H1 (cell line): ENCODE measurements at regions not wholly inside any gene's neighbourhood (a gene's known extent, or its start where the extent isn't known, plus 50 kb on each side); places are given as distances from the start of the nearest gene placed in this dataset.

Experiments
- CTCF ChIA-PET: fragments of 300-600 bp; sonication (Branson Sonifier 250); formaldehyde crosslinking; loops from one replicate; lab custom pipeline; 2021; ENCODE audit not compliant: partially characterized antibody; lab: Charles Lee
- POLR2A ChIA-PET: fragments of 300-600 bp; sonication (Branson Sonifier 250); formaldehyde crosslinking; loops from one replicate; lab custom pipeline; 2021; ENCODE audit warnings: inconsistent platforms; ENCODE audit not compliant: partially characterized antibody; lab: Charles Lee
- DNase-seq, 2 experiments: peaks; one replicate each; pipeline versions ENCODE4 v3.0.0 to v3.0.0-alpha.2; 2010 to 2022; ENCODE audit warnings: low spot score in 2 of 2, low read depth in 1 of 2, mixed read lengths in 1 of 2
- FAIRE-seq: peaks from 2 replicates; lab custom pipeline; 2011; peaks lifted over from hg19 to GRCh38; lab: Jason Lieb, UNC
- H2AFZ ChIP-seq: 2 replicates; pipeline ENCODE4 v1.8.1; 2012; ENCODE audit warnings: low read length, inconsistent platforms
- H2AK5ac ChIP-seq: 2 replicates; pipeline ENCODE4 v1.6.1; 2013; ENCODE audit warnings: low read depth, low read length
- H2BK120ac ChIP-seq: replicated peaks from 2 replicates; pipeline ENCODE3; 2013; ENCODE audit warnings: low read depth, low read length, inconsistent platforms
- H2BK12ac ChIP-seq: 2 replicates; pipeline ENCODE4 v1.6.1; 2013; ENCODE audit warnings: low read depth, low read length
- H2BK15ac ChIP-seq: 2 replicates; pipeline ENCODE4 v1.6.1; 2013; ENCODE audit warnings: low read length
- H2BK20ac ChIP-seq: 2 replicates; pipeline ENCODE4 v1.6.1; 2013; ENCODE audit warnings: low read length
- H2BK5ac ChIP-seq: 2 replicates; pipeline ENCODE4 v1.6.1; 2013; ENCODE audit warnings: low read depth, low read length
- H3K14ac ChIP-seq: 2 replicates; pipeline ENCODE4 v1.6.1; 2013; ENCODE audit warnings: inconsistent platforms; ENCODE audit not compliant: insufficient read length
- H3K18ac ChIP-seq: 2 replicates; pipeline ENCODE4 v1.6.1; 2013; ENCODE audit warnings: low read length; ENCODE audit errors: extremely low read depth
- H3K23ac ChIP-seq: 2 replicates; pipeline ENCODE4 v1.6.1; 2013; ENCODE audit warnings: inconsistent platforms; ENCODE audit not compliant: insufficient read length
- H3K23me2 ChIP-seq: 2 replicates; pipeline ENCODE4 v1.6.1; 2013; ENCODE audit warnings: low read depth, low read length
- H3K27ac ChIP-seq: 2 replicates; pipeline ENCODE4 v1.6.1; 2011; ENCODE audit warnings: low read depth, low read length, inconsistent platforms
- H3K27me3 ChIP-seq, 4 experiments: replicated peaks in 1 of 4; 1 replicate in 1 of 4; 2 replicates in 3 of 4; pipeline versions ENCODE4 v1.6.1 to v1.8.1; 2011 to 2013; ENCODE audit warnings: low read length in 3 of 4, mild to moderate bottlenecking in 3 of 4, inconsistent platforms in 2 of 4, mixed read lengths in 2 of 4, moderate library complexity in 1 of 4; ENCODE audit not compliant: control insufficient read depth in 3 of 4, insufficient read depth in 3 of 4; ENCODE audit errors: extremely low read depth in 1 of 4
- H3K36me3 ChIP-seq, 4 experiments: 2 replicates each; pipeline versions ENCODE4 v1.6.1 to v1.8.1; 2011 to 2013; ENCODE audit warnings: mild to moderate bottlenecking in 4 of 4, low read length in 3 of 4, moderate library complexity in 2 of 4, control low read depth in 1 of 4, inconsistent platforms in 1 of 4; ENCODE audit not compliant: insufficient read depth in 4 of 4, control insufficient read depth in 2 of 4
- H3K4ac ChIP-seq: replicated peaks from 2 replicates; pipeline ENCODE3; 2013; ENCODE audit warnings: low read length, low read depth, mixed read lengths, inconsistent platforms; ENCODE audit not compliant: insufficient read length
- H3K4me1 ChIP-seq, 4 experiments: replicated peaks in 1 of 4; 1 replicate in 1 of 4; 2 replicates in 3 of 4; pipeline versions ENCODE4 v1.6.1 to v1.8.1; 2011 to 2013; ENCODE audit warnings: low read length in 3 of 4, inconsistent platforms in 2 of 4, mixed read lengths in 1 of 4; ENCODE audit not compliant: insufficient read depth in 4 of 4, control insufficient read depth in 3 of 4
- H3K4me2 ChIP-seq, 2 experiments: 2 replicates each; pipeline versions ENCODE4 v1.6.1 to v1.8.1; 2011 to 2013; ENCODE audit warnings: low read depth in 2 of 2, low read length in 2 of 2, control low read depth in 1 of 2, inconsistent platforms in 1 of 2, mild to moderate bottlenecking in 1 of 2; ENCODE audit not compliant: insufficient read depth in 1 of 2
- H3K4me3 ChIP-seq, 4 experiments: fragments of 200-600, 300-600 bp in 1 of 4; sonication (generic), shearing (Covaris generic), sonication (Bioruptor Twin) in 1 of 4; 2 replicates each; pipeline versions ENCODE4 v1.5.1 to v1.8.1; 2011 to 2016; ENCODE audit warnings: low read length in 4 of 4, low read depth in 3 of 4, control low read depth in 2 of 4, inconsistent platforms in 2 of 4, mild to moderate bottlenecking in 2 of 4, mixed read lengths in 1 of 4, moderate library complexity in 1 of 4; ENCODE audit not compliant: insufficient read depth in 2 of 4; ENCODE audit errors: extremely low read depth in 1 of 4
- H3K56ac ChIP-seq: replicated peaks from 2 replicates; pipeline ENCODE3; 2013; ENCODE audit warnings: low read depth, mild to moderate bottlenecking, mixed read lengths, low read length, inconsistent platforms; ENCODE audit not compliant: insufficient read length
- H3K79me1 ChIP-seq: 2 replicates; pipeline ENCODE4 v1.6.1; 2013; ENCODE audit warnings: low read depth, low read length, control low read depth
- H3K79me2 ChIP-seq, 2 experiments: 2 replicates each; pipeline versions ENCODE4 v1.6.1 to v1.8.1; 2012 to 2013; ENCODE audit warnings: low read length in 2 of 2, mild to moderate bottlenecking in 2 of 2, inconsistent platforms in 1 of 2; ENCODE audit not compliant: insufficient read depth in 2 of 2, control insufficient read depth in 1 of 2
- H3K9ac ChIP-seq, 4 experiments: replicated peaks in 1 of 4; 1 replicate in 1 of 4; 2 replicates in 3 of 4; pipeline versions ENCODE4 v1.6.1 to v1.8.1; 2011 to 2013; ENCODE audit warnings: low read depth in 3 of 4, low read length in 3 of 4, control low read depth in 2 of 4, mild to moderate bottlenecking in 2 of 4, moderate library complexity in 2 of 4, inconsistent platforms in 1 of 4; ENCODE audit errors: extremely low read depth in 1 of 4
- H3K9me3 ChIP-seq, 2 experiments: 2 replicates each; pipeline versions ENCODE4 v1.6.1 to v1.8.1; 2012 to 2013; ENCODE audit warnings: mild to moderate bottlenecking in 2 of 2, moderate library complexity in 2 of 2, control low read depth in 1 of 2, inconsistent platforms in 1 of 2, low read depth in 1 of 2, low read length in 1 of 2, mixed read lengths in 1 of 2; ENCODE audit not compliant: insufficient read depth in 2 of 2
- H4K20me1 ChIP-seq, 2 experiments: replicated peaks in 1 of 2; 2 replicates each; pipeline versions ENCODE3 to v1.8.1; 2011 to 2013; ENCODE audit warnings: inconsistent platforms in 2 of 2, low read length in 2 of 2, mild to moderate bottlenecking in 1 of 2; ENCODE audit not compliant: insufficient read depth in 2 of 2, control insufficient read depth in 1 of 2
- H4K5ac ChIP-seq: 2 replicates; pipeline ENCODE4 v1.6.1; 2013; ENCODE audit warnings: low read length, low read depth, mixed read lengths, inconsistent platforms; ENCODE audit not compliant: insufficient read length
- H4K8ac ChIP-seq: 2 replicates; pipeline ENCODE4 v1.8.0; 2013; ENCODE audit warnings: mild to moderate bottlenecking, moderate library complexity, low read length, inconsistent platforms; ENCODE audit not compliant: insufficient read depth; ENCODE audit errors: extremely low read depth
- H4K91ac ChIP-seq: replicated peaks from 2 replicates; pipeline ENCODE3; 2013; ENCODE audit warnings: low read length, mixed read lengths, inconsistent platforms; ENCODE audit not compliant: insufficient read length
- BACH1 ChIP-seq: IDR thresholded peaks from 2 replicates; pipeline ENCODE4 v1.6.1; 2012; ENCODE audit warnings: low read length, improper control_type of control experiment
- BRCA1 ChIP-seq: IDR thresholded peaks from 2 replicates; pipeline ENCODE4 v1.6.1; 2012; ENCODE audit warnings: low read depth, low read length, improper control_type of control experiment
- CTCF ChIP-seq, 3 experiments: IDR thresholded peaks; 1 replicate in 2 of 3; 2 replicates in 1 of 3; pipeline versions ENCODE4 v1.5.1 to v1.6.1; 2011; ENCODE audit warnings: low read length in 3 of 3, mild to moderate bottlenecking in 3 of 3, inconsistent platforms in 2 of 3, low read depth in 1 of 3, moderate library complexity in 1 of 3; ENCODE audit not compliant: insufficient read depth in 1 of 3; ENCODE audit errors: control extremely low read depth in 1 of 3
- RAD21 ChIP-seq, 2 experiments: IDR thresholded peaks in 1 of 2; conservative IDR thresholded peaks in 1 of 2; 2 replicates each; pipeline ENCODE4 v1.6.1; 2011; ENCODE audit warnings: low read depth in 2 of 2, low read length in 2 of 2, improper control_type of control experiment in 1 of 2, inconsistent platforms in 1 of 2, mild to moderate bottlenecking in 1 of 2, moderate library complexity in 1 of 2
- WGBS, 2 experiments: shearing (Covaris generic) in 1 of 2; methylation state at CpG; one replicate each; pipeline versions ENCODE4 v1.1.6 to v1.1.7; 2013 to 2015; ENCODE audit warnings: low lambda C conversion rate in 2 of 2, mixed read lengths in 2 of 2, inconsistent platforms in 1 of 2, low coverage in 1 of 2, missing lambda C conversion rate in 1 of 2; ENCODE audit not compliant: insufficient replicate concordance in 2 of 2, insufficient coverage in 1 of 2, insufficient read length in 1 of 2; ENCODE audit errors: extremely low coverage in 1 of 2, missing lambda C conversion rate in 1 of 2; 5-methylcytosine and 5-hydroxymethylcytosine counted together
- TF ChIP-seq, protein P1 (sequence below): IDR thresholded peaks from 2 replicates; pipeline ENCODE4 v1.6.1; 2011; ENCODE audit warnings: low read length, improper control_type of control experiment

- H2BK5ac ChIP-seq = no peak overlapping the region
- no peaks in the 10 kb centered on the region for H3K79me1 ChIP-seq
- POLR2A ChIA-PET = no interaction called here
- H3K4me2 ChIP-seq = no peak overlapping the region
- H3K18ac ChIP-seq = no peak overlapping the region
- CTCF ChIA-PET = interaction anchor here (0.6 to 3.9 kb wide), 20 partner anchors 10 to 829 kb away, joined by 3 to 23 read pairs (median 4); no protein-coding TSS in a partner anchor
- H3K79me2 ChIP-seq = no peaks in the 10 kb centered on the region
- H3K23ac ChIP-seq = no peak overlapping the region
- H4K91ac ChIP-seq = no peak overlapping the region
- H2BK120ac ChIP-seq = no peak overlapping the region
- peak; percentile 75 for FAIRE-seq
- no peak overlapping the region for H3K4me3 ChIP-seq
- H2AFZ ChIP-seq = peak overlapping the region; percentile 75; the same call in 1 of the 2 replicates
- no peaks in the 10 kb centered on the region for H4K20me1 ChIP-seq
- no peaks in the 10 kb centered on the region for H3K23me2 ChIP-seq
- no peak overlapping the region for H3K56ac ChIP-seq
- no peaks in the 10 kb centered on the region for H3K27me3 ChIP-seq
- no peak overlapping the region for H3K9ac ChIP-seq
- TF ChIP-seq CTCF (IDR thresholded peaks at IDR 0.05; ENCODE audit: control extremely low read depth in 1 of 3, insufficient read depth in 1 of 3, low read depth in 1 of 3, low read length in 3 of 3) (peak in 2 of 3 experiments; percentile 37 to 74; a peak in 2 of 4 replicates), BACH1 (no peak), BRCA1 (0 out of 2 replicates have a peak, but pooled peaks have one; percentile 17), RAD21 (IDR thresholded peaks at IDR 0.05 in 1 of 2, conservative IDR thresholded peaks at IDR 0.05 in 1 of 2; ENCODE audit: low read depth in 2 of 2, low read length in 2 of 2) (peak; percentile 82 to 83)
- TF ChIP-seq, protein P1, sequence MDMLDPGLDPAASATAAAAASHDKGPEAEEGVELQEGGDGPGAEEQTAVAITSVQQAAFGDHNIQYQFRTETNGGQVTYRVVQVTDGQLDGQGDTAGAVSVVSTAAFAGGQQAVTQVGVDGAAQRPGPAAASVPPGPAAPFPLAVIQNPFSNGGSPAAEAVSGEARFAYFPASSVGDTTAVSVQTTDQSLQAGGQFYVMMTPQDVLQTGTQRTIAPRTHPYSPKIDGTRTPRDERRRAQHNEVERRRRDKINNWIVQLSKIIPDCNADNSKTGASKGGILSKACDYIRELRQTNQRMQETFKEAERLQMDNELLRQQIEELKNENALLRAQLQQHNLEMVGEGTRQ = no peak
- H2BK12ac ChIP-seq = no peak overlapping the region
- no peak overlapping the region for H3K27ac ChIP-seq
- DNase-seq = no peak
- H3K36me3 ChIP-seq = no peaks in the 10 kb centered on the region
- no peak overlapping the region for H2BK20ac ChIP-seq
- no peak overlapping the region for H3K14ac ChIP-seq
- no peak overlapping the region for H3K4ac ChIP-seq
- H2BK15ac ChIP-seq = no peak overlapping the region
- no peaks in the 10 kb centered on the region for H3K9me3 ChIP-seq
- H2AK5ac ChIP-seq = no peak overlapping the region
- H4K5ac ChIP-seq = no peak overlapping the region
- WGBS, 2 experiments = 47% methylated on average over 7 of the region's 7 CpGs; no CpG with 5 or more reads in 1 of the 2 experiments
- no peak overlapping the region for H4K8ac ChIP-seq
- H3K4me1 ChIP-seq = no peaks in the 10 kb centered on the region
Observed at GRCh38 chr12:19757317-19757877, 318.1 kb downstream of the AEBP2 start.
